ENCODE measurements at regions not wholly inside any gene's neighbourhood (a gene's known extent, or its start where the extent isn't known, plus 50 kb on each side); places are given as distances from the start of the nearest gene placed in this dataset.
A peak's percentile ranks its signal among the peaks of the same experiment; 100 is the strongest.

DNA sequence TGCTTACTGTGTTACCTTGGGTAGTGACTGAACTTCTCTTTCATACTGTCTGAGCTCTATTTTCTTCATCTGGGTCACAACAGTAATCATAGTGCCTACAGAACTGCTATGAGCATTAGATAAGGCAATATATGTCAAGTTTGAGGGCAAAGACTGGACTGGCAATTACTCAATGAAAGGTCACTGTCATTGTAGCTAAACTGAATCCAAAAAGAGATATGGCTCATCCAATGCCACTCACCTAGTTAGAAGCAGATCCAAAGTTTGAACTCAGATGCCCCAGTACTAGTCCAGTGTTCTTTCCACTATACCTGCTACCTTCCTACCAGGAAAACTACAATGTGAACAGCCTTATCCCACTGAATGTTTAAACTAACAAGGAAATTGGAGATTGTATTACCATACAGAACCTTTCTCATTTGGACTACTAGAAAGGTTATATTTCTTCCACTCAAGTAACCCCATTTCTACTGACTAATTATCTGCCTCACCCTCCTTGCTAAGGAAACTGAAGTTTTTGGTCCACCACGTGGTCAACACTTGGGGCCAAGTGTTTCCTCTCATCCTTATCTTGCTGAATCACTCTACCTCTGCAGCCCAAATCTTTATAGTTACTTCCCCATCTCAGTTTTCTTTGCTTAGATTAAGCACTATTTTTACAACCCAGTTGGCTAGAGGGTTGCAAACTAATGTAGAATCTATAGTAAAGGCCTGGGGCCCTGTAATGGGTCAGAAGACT is 202.3 kb upstream of the LPP start:
- DNase-seq (ENCODE audit: low read depth in 2 of 2): no peak

DNA sequence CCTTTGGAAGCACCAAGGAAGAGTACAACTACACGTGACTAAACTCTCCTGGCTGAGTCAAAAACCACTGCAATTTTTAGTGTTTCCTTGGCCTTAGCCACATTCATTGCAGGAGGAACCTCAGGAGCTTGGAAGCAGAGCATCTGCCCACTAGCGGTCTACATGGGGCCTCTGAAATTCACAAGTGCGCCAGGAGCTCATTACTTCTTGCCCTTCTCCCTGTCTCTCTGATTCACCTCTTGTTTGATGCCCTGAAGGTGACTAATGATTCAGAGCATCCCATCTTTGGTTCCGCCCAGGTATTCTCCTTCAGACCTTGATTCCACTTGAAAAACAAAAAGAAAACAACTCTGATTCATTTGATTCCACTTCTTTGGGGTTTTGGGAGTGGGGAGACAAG is 201.1 kb upstream of the LPP start:
- DNase-seq (ENCODE audit: low read depth in 2 of 2): no peak

DNA sequence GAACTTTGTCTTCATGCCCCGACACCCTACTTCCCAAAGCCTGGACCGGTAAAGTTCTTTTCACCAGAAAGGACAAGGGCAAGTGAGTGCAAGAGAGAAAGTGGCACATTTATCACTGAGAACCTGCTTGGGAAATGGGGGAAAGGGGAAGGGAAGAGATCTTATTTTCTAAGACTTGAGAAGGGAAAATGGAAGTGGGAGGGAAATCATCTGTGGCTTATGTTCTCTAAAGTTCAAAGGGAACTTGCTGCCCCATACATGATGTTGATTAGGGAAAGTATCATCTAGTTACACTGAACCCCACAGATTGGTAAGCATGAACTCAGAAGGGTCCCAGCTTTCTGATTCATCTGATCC is 199.5 kb upstream of the LPP start:
- no peak for DNase-seq (ENCODE audit: low read depth in 2 of 2)

DNA sequence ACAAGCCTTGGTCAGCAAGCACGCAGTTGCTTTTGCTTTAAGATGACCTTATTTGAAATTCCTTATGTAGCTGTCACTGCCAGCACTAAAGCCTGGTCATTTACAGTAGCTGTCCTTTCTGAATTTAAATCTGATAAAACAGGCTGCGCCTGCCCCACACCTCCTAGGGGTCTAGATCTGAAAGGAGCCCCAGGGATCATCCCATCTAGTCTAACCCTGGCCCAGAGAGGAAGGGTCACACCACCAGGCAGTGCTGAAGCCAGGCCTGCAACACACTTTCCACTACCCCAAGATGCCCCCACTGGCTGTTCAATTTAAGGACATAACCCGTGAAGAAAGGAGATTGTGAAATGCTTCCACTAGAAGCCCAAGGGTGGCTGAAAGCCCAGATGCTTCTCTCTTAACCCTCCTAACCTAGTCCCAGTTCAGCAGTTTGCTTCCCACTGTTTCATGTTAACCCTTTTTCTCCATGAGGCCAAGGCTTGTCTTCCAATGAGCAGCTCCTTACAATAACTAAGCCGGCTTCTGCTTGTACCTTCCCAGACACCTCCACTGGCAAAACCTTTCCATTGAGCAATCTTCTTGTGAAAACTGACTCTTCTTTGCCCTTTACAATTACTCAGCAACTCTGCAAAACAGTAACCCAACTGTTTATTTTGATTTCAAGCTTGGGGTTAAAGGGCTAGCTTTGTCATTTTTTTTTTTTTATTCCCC is 198.9 kb upstream of the LPP start:
- no peak for DNase-seq (ENCODE audit: low read depth in 2 of 2)

DNA sequence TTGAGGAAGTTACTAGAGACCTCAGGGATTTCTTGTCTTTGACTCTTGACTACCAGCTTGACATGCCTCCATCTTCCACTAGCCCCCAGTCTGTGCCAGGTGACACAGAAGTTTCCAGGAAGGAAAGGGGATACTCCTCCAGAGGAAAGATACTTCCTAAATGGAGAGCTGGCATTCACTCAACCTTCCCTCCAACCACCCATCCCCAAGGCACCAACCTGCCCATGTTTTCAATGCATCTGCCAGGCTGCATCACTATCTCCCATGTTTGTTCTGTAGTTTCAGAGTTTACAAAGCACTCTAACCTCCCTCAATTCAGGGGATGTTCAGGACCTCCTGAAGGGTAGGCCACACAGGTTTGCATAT is 198.4 kb upstream of the LPP start:
- DNase-seq (ENCODE audit: low read depth in 2 of 2): no peak

DNA sequence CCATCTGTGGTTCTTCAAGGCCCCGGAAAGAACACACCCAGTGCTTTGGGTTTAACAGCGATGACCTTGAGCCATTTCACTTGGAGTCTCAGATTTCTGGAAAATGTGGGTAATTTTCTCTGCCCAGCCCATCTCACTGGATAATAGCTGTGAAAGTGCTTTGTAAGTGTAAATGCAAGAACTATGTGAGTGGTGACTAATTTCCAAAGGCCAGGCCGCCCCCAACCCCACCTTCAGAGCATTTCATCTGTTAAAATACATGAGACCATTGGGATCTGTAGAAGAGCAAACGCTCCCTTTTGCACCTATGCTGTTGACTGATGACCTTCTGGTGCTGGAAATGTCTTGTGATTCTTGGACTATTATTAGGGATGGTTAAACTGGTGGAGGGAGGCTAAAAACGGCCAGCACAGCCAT is 196.8 kb upstream of the LPP start:
- no peak for DNase-seq (ENCODE audit: low read depth in 2 of 2)

DNA sequence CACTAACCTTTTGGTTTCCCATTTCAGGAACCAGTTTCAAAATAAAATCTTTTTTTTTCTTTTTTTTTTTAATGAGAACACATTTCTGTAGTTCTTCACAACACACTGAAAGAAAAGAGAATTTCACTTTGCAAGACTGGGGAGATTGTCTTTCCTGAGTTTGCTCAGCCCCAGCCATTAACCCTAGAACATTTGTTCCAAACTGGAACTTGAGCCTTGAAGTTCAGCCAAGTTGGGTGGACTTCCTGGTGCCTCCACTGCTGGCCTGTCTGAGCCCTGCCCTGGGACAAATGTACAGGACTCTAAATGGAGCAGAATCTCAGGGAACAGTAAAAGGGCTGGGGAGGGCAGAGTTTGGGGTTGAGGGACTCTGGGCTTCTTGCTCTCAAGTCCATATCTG is 196.4 kb upstream of the LPP start:
- no peak for DNase-seq (ENCODE audit: low read depth in 2 of 2)

DNA sequence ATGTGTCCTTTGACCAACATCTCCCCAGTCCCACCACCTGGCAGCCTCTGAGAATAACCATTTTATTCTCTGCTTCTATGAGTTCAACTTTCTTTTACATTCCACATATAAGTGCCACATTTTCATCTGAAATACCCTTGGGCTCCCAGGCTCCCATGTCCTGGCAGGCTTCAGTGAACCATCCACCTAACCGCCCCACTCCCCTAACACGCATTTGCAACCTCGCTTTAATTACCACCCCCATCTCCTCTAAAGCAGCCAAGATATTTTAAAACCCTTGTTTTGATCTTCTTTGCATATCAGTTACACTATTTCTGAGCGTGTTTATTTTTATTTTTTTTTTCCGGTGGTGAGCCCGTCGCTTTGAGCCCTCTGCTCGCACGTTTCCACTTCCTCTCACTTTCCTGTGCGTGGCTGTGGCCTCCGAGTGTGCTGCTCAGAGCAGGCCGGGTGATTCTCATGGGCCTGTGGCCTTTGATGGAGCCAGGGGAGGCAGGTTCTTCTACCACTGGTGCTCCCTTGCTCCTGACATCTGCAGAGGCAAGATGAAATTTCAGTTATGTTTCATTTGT is 195.4 kb upstream of the LPP start:
- peak in 1 of 2 donors; percentile 19 for DNase-seq (ENCODE audit: low read depth in 2 of 2)

DNA sequence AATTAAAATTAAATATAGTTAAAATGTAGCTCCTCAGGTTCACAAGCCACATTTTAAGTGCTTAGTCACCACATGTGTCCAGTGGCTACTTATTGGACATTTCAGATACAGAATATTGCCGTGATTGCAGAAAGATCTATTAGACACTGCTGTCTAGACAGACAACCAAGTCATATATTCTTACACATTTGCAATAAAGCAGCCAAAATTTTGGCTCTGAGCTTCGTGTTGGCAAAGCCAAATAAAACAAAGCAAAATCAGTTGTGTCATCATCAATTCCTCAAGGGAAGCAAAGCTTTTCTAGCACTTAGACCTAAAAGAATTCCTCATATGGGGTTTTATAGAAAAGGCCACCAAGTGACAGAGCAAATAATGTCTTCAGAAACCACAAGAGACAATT is 193.1 kb upstream of the LPP start:
- DNase-seq (ENCODE audit: low read depth in 2 of 2): no peak

DNA sequence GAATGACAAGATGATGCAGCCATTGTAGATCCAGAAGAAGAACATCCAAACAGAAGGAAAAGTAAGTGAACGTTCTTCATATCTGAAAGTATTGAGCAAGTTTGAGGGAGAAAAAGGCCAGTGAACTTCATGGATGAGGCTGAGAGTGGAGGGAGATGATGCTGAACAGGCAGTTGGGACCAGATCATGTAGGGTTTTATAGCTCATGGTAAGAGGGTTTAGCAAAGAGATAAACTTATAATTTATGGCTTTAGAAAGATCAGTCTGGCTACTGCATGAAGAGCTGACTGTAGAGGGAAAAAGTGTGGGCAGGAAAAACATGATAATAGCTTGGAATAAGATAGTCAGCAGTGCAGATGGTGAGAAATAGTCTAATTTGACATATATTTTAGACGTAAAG is 192.6 kb upstream of the LPP start:
- DNase-seq (ENCODE audit: low read depth in 2 of 2): no peak

DNA sequence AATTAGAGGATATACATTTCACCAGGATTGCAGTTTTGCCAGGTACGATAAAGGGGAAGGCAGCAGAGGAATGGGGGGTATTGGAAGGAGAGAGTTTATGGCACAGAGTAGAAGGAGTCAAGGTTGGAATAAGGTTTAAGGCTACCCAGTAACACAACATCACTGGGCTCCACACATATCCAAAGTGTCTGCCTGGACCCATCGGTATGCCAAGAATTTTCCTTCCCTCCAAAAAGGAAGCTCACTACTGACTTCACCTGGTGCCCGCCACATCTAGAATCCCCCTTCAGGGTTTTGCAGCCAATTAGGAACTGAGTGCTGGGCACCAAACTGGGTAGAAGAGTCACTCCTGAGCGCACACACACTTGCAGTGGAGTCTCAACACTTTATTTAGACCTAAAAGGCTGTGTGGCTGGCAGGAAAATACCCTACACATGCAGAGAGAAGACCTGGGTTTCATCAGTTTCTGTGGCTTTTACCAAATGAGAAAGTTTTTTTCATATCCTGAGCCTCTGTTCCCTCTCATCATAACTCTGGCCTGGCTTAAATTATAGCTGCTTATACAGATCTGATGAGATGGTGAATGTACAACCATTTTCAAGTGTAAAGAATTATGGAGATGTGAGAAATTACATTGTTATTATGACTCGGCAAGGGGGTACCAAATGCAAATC is 190.8 kb upstream of the LPP start:
- no peak for DNase-seq (ENCODE audit: low read depth in 2 of 2)

DNA sequence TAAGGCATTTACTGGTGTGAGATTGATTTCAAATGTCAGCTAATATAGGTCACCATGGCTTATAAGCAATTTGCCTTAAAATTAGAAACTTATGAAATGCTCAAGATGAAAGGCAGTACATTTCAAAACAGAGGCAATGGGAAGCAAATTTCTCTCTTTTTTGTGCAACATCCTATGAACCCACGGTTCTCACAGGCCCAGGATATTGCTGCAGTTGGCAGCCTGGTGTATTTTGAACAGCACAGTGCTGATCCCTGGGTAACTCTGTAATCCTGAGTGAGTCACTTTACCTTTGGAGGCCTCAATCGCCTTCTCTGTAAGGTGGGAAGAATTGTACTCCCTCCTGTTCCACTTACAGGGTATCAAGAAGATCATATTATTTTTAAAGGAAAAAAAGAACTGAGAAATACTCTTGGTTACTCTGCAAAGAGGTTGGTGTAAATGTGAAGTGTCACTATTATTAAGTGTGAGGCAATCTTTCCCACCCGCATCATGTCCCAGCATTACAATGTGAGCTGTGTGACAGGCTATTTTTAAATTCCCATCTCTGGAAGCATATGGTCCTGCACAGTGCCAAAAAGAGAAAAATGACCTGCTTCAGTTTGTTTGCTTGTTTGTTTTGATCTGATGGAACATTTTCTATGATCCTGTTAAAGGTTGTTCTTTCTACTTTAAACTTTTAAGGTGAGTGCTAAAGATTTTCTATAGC is 190.1 kb upstream of the LPP start:
- no peak for DNase-seq (ENCODE audit: low read depth in 2 of 2)

DNA sequence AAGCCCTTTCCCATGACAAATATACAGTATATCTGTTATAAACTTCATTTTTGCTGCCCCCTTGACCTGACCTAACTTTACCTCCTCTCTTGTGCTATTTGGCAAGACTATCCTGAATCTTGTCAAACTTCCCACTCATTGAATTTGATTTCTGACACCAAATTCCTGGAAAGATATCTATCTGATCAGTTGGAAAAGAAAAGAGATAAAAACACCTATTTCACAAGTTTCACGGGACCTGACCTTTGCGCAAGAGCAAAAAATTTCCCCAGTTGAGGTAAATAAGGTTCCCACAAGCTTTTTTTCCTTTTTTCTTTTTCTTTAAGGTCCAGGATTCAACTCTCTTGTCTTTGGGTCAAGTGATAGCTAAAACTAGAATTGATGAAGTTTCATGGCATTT is 189.2 kb upstream of the LPP start:
- no peak for DNase-seq (ENCODE audit: low read depth in 2 of 2)

DNA sequence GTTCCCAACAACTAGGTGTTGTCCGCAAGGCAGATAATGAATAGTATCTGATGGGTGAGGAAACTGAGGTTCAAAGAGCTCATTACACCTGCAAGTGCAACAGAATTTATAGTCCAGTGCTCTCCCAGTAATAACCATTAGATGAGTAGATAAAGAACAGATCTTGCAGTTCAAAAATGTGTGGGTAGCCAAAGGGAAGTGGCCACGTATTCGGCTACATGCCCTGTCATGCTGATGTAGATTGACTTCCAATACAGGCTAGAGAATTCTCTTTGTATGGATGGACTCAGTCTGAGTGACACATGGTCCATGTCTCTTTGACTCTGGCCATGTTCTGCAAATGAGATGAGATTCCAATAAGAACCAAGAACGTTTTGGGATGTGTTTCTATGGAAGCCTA is 187.9 kb upstream of the LPP start:
- no peak for DNase-seq (ENCODE audit: low read depth in 2 of 2)

DNA sequence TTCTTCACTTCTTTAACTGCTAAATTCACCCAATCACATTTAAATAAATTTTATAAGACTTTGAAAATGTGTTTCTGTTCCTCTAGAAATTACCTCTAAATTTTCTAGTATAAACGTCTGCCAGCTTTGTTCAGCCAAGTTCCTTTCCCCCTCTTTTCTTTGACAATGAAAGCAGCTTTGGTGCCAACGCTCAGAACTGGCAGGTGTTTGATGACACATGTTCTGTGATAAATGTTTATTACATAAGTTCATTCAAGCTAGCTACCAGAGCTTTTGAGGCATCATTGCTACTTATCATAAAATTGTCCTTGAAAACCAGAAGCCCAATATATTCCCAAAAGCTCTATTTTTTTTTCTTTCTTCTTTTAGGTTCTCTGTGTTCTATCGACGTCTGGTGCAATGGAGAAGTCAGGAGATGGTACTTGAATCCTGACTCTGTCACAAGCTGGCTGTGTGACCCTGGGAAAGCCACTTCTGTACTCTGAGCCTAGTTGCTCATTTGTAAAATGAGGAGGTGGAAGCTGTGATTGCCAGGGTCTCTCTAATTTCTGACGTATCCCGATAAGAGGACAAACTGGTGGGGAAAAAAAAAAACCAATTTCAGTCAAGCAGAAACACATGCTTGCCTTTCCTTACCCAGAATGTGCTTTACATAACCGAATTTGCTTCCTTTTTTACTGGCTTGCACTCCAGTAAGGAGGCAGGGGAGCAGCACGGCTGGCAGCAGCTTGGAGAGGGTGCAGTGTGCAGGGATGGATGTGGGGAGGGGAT is 187.1 kb upstream of the LPP start:
- DNase-seq (ENCODE audit: low read depth in 2 of 2): no peak

DNA sequence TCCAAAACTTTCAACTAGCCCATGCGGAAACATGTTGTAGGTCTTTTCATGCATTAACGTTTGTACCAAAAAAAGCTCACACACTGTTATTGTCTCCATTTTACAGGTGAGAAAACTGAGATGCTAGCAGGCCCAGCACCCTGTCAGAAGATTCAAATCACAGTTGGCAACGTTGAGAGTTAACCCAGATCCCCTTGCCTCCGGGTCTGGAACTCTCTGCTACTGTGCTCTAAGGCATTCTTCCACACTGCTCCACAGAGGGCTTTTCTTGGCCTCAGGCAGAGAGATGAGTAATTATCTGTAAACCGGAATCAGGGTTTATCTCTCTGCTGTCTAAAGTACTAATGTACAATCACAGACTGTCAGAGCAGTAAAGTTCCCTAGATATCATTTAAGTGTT is 186.0 kb upstream of the LPP start:
- no peak for DNase-seq (ENCODE audit: low read depth in 2 of 2)

DNA sequence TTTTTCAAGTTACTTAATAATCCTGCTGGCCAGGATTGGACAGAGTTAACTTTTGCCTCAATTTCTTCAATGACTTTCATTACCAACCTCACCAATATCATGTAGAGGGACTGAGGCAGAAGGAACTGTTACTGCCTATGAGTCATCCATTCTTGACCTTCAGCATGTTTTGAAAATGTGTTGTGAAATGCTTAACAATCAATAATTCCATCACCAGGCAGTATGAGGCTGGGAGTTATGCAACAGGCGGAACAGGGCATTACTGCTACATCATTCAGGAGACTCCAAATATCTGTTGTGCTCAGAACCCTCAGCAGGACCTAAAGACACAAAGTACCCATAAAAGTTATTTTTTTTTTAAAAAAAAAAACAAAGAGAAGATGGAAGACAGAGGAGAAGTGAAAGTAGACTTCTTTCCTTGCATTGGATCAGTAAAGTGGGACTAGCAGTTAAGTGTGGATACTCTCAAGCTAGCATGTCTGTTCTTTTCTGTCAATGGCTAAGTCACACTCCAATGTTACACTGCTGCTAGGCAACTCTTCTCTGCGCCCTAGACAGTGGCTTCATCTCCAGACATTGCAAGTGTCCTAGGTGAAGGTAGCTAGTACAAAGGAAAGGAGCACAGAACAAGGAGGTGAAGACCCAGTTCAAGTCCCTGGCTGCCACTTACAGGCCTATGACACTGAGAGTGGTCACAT is 184.9 kb upstream of the LPP start:
- DNase-seq (ENCODE audit: low read depth in 2 of 2): no peak

DNA sequence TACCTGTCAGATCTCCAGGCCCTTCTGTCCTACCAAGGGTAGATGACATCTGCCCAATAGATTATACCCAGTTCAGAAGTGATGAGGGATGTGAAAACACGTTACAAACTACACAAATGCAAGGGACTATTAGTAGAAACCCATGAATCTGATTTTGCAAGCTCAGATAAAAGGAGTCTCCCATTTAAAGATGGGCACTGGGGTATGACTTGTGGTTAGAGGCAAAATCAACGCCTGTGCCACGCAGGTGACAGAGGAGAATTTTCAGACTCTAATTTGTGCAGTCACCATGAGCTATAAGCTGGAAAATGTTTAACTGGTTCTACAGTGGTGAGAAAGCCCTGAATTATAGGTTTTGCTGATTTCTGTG is 184.4 kb upstream of the LPP start:
- no peak for DNase-seq (ENCODE audit: low read depth in 2 of 2)

DNA sequence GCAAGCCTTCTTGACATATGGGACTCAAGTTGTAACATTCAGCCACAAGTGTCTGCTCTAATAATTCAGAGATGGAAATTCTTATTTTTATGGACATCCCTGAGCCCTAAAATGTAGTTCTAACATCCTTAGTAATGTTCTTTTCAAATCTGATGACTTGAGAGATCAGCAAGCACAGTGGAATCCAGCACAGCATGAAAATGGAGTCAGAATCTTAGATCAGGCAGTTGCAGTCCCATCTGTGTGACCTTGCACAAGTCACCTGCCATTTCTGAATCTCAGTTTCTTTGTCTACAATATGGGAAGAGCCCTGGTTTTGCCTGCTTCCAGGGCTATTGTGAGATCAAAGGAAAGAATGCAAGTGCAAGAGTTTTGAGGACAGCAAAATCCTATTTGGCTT is 183.9 kb upstream of the LPP start:
- no peak for DNase-seq (ENCODE audit: low read depth in 2 of 2)

DNA sequence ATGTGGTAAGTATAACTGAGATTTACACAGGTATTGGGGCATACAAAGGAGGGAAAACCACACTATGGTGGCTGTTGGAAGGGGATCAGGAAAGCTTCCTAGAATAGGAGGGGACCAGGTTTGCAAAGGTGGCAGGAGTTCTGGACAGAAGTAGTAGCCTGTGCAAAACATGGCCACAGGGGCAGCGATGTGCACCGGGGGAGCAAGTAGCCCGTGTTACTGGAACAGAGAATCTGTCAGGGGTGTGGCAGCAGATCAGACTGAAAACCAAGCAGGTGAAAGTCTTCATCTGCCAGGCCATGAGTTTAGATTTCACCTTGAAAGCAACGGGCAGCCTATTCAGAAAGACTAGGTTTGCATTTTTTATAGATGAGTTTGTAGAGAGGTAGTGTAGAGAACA is 182.3 kb upstream of the LPP start:
- no peak for DNase-seq (ENCODE audit: low read depth in 2 of 2)

DNA sequence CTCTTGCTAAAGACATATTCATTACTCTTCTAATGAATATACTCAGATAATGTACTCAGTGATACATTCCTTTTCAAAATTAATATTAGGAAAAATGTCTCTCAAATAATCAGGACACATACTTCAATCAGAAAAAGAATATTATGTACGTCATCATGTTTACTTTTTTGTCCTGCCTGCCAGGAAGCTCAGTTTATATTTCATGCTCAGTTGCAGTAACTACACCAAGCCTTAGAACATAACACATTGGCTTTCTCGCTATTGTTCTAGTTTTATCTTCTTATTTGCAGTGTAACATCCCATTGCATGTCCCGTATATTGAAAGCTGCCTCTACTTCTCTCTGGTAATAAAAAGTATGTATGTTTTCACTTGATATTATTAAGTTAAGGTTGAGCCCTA is 181.5 kb upstream of the LPP start:
- DNase-seq (ENCODE audit: low read depth in 2 of 2): no peak

Data from stimulated activated CD4-positive, alpha-beta T cell treated with anti-CD3 and anti-CD28 coated beads, Interleukin-4, amount 100 ng/mL, for 48 hours (primary cell).